CD14-positive monocyte (primary cell): ENCODE measurements at regions not wholly inside any gene's neighbourhood (a gene's known extent, or its start where the extent isn't known, plus 50 kb on each side); places are given as distances from the start of the nearest gene placed in this dataset.

Experiments used
- DNase-seq, 3 donors: peaks; one replicate each; pipeline ENCODE4 v3.0.0-alpha.2; 2011 to 2022
- H2AFZ ChIP-seq: 2 replicates; pipeline ENCODE4 v1.6.0; 2012; ENCODE audit warnings: mild to moderate bottlenecking, low read depth, low read length, inconsistent platforms; ENCODE audit not compliant: insufficient read depth, poor library complexity, severe bottlenecking
- H3K27ac ChIP-seq, 2 donors: 1 replicate in 1 of 2; 2 replicates in 1 of 2; pipeline ENCODE4 v1.5.1; 2012 to 2013; ENCODE audit warnings: low read length in 2 of 2, control low read depth in 1 of 2, inconsistent platforms in 1 of 2, low read depth in 1 of 2, mild to moderate bottlenecking in 1 of 2
- H3K27me3 ChIP-seq, 2 donors: one replicate each; pipeline versions ENCODE4 v1.6.0 to v1.6.1; 2011 to 2013; ENCODE audit warnings: low read length in 2 of 2; ENCODE audit not compliant: control insufficient read depth in 2 of 2, insufficient read depth in 2 of 2
- H3K36me3 ChIP-seq, 2 donors: replicated peaks in 1 of 2; 1 replicate in 1 of 2; 2 replicates in 1 of 2; pipeline versions ENCODE4 v1.5.1 to v1.6.1; 2012 to 2013; ENCODE audit warnings: low read length in 2 of 2, control low read depth in 1 of 2, inconsistent platforms in 1 of 2, mild to moderate bottlenecking in 1 of 2; ENCODE audit not compliant: insufficient read depth in 2 of 2, control insufficient read depth in 1 of 2
- H3K4me1 ChIP-seq, 2 donors: 1 replicate in 1 of 2; 2 replicates in 1 of 2; pipeline versions ENCODE4 v1.5.1 to v1.6.1; 2012 to 2013; ENCODE audit warnings: low read length in 2 of 2, control low read depth in 1 of 2, inconsistent platforms in 1 of 2, mild to moderate bottlenecking in 1 of 2, moderate library complexity in 1 of 2; ENCODE audit not compliant: insufficient read depth in 2 of 2, control insufficient read depth in 1 of 2
- H3K4me2 ChIP-seq: replicated peaks from 2 replicates; pipeline ENCODE3; 2012; ENCODE audit warnings: low read length, moderate library complexity, mild to moderate bottlenecking; ENCODE audit not compliant: poor library complexity, severe bottlenecking; ENCODE audit errors: extremely low read depth
- H3K4me3 ChIP-seq, 3 experiments: fragments of 200-600 bp in 1 of 3; sonication (generic) in 1 of 3; replicated peaks in 1 of 3; 1 replicate in 2 of 3; 2 replicates in 1 of 3; pipeline ENCODE4 v1.5.1; 2011 to 2013; ENCODE audit warnings: low read length in 3 of 3, mild to moderate bottlenecking in 3 of 3, control low read depth in 2 of 3, low read depth in 2 of 3, inconsistent platforms in 1 of 3, moderate library complexity in 1 of 3
- H3K79me2 ChIP-seq: 2 replicates; pipeline ENCODE4 v1.6.0; 2012; ENCODE audit warnings: mild to moderate bottlenecking, control low read depth, inconsistent platforms, low read length, moderate library complexity; ENCODE audit not compliant: insufficient read depth
- H3K9ac ChIP-seq: 2 replicates; pipeline ENCODE4 v1.6.0; 2017; ENCODE audit warnings: low read length, mild to moderate bottlenecking; ENCODE audit not compliant: insufficient read depth, poor library complexity, severe bottlenecking
- H3K9me3 ChIP-seq, 2 donors: replicated peaks in 1 of 2; 1 replicate in 1 of 2; 2 replicates in 1 of 2; pipeline versions ENCODE4 v1.5.1 to v1.6.1; 2012 to 2013; ENCODE audit warnings: low read length in 2 of 2, control low read depth in 1 of 2; ENCODE audit not compliant: control insufficient read depth in 1 of 2, insufficient read depth in 1 of 2
- H4K20me1 ChIP-seq: 2 replicates; pipeline ENCODE4 v1.6.0; 2012; ENCODE audit warnings: mild to moderate bottlenecking, low read length, control low read depth, moderate library complexity; ENCODE audit not compliant: insufficient read depth
- H3K27ac Mint-ChIP-seq, 7 donors: one replicate each; pipeline ENCODE4 v1.8.0; 2020; ENCODE audit warnings: mild to moderate bottlenecking in 7 of 7, mixed read lengths in 7 of 7, moderate library complexity in 6 of 7, inconsistent platforms in 2 of 7
- H3K27me3 Mint-ChIP-seq, 3 donors: one replicate each; pipeline ENCODE4 v1.8.0; 2021 to 2022; ENCODE audit warnings: low read depth in 3 of 3, mild to moderate bottlenecking in 3 of 3, mixed read lengths in 3 of 3, moderate library complexity in 3 of 3, inconsistent platforms in 1 of 3
- H3K36me3 Mint-ChIP-seq, 2 donors: one replicate each; pipeline ENCODE4 v1.8.0; 2020; ENCODE audit warnings: mixed read lengths in 2 of 2, inconsistent platforms in 1 of 2, mild to moderate bottlenecking in 1 of 2
- H3K4me1 Mint-ChIP-seq: one replicate; pipeline ENCODE4 v1.8.0; 2020; ENCODE audit warnings: mild to moderate bottlenecking, mixed read lengths
- H3K4me3 Mint-ChIP-seq, 2 donors: one replicate each; pipeline ENCODE4 v1.8.0; 2020; ENCODE audit warnings: mild to moderate bottlenecking in 2 of 2, mixed read lengths in 2 of 2, moderate library complexity in 1 of 2
- H3K9me3 Mint-ChIP-seq, 7 donors: one replicate each; pipeline ENCODE4 v1.8.0; 2020 to 2022; ENCODE audit warnings: mixed read lengths in 7 of 7, mild to moderate bottlenecking in 6 of 7, moderate library complexity in 6 of 7, inconsistent platforms in 2 of 7
- CTCF ChIP-seq: fragments of 200-600 bp; IDR thresholded peaks from one replicate; pipeline ENCODE4 v1.8.0; 2022; ENCODE audit warnings: antibody characterized with exemption, mild to moderate bottlenecking
- WGBS: methylation state at CpG from one replicate; pipeline ENCODE4 v1.1.5; 2013; ENCODE audit warnings: missing lambda C conversion rate; ENCODE audit not compliant: insufficient coverage; 5-methylcytosine and 5-hydroxymethylcytosine counted together
- intact Hi-C, 2 donors: fragments of 100-400 bp; cut with micrococcal nuclease; formaldehyde crosslinking; loops; one replicate each; pipeline versions ENCODE4 v1.15.0 to v1.15.1; 2023

GRCh38 chr5:57817001-57817453, 334.4 kb upstream of the ACTBL2 start:
- Histone ChIP-seq H3K9ac (no peak overlapping the region), H4K20me1 (no peaks in the 10 kb centered on the region), H3K36me3 (no peaks in the 10 kb centered on the region), H3K9me3 (no peaks in the 10 kb centered on the region), H3K4me2 (no peak overlapping the region), H2AFZ (no peak overlapping the region), H3K27ac (no peak overlapping the region), H3K4me1 (no peaks in the 10 kb centered on the region), H3K27me3 (no peaks in the 10 kb centered on the region), H3K79me2 (no peaks in the 10 kb centered on the region), H3K4me3 (no peak overlapping the region)
- TF ChIP-seq CTCF = no peak
- Mint-ChIP-seq H3K36me3 (no peaks in the 10 kb centered on the region), H3K4me3 (no peak overlapping the region), H3K27me3 (peaks cover 0 to 2% (median 0%) of the 10 kb centered on the region in 3 donors), H3K27ac (no peak overlapping the region), H3K4me1 (no peaks in the 10 kb centered on the region), H3K9me3 (peaks cover 0 to 10% (median 0%) of the 10 kb centered on the region in 7 donors)
- 83% methylated on average over 1 of the region's 2 CpGs for WGBS
- intact Hi-C loops = no loop called here
- DNase-seq = no peak

GRCh38 chr5:57816108-57816507, 333.5 kb upstream of the ACTBL2 start:
- peaks cover 0 to 7% (median 0%) of the 10 kb centered on the region in 7 donors for H3K9me3 Mint-ChIP-seq
- H4K20me1 ChIP-seq = no peaks in the 10 kb centered on the region
- no peaks in the 10 kb centered on the region for H3K36me3 Mint-ChIP-seq
- no peaks in the 10 kb centered on the region for H3K4me1 ChIP-seq
- no peak overlapping the region for H3K4me2 ChIP-seq
- no peaks in the 10 kb centered on the region for H3K27me3 ChIP-seq
- intact Hi-C loops = no loop called here
- H3K27ac ChIP-seq = no peak overlapping the region
- no peaks in the 10 kb centered on the region for H3K9me3 ChIP-seq
- no peak overlapping the region for H3K4me3 Mint-ChIP-seq
- no peak overlapping the region for H3K4me3 ChIP-seq
- no peak overlapping the region for H3K27ac Mint-ChIP-seq
- H3K9ac ChIP-seq = no peak overlapping the region
- no peak for TF ChIP-seq CTCF
- no peak overlapping the region for H2AFZ ChIP-seq
- no peak for DNase-seq
- no peaks in the 10 kb centered on the region for H3K79me2 ChIP-seq
- no peaks in the 10 kb centered on the region for H3K36me3 ChIP-seq
- no peaks in the 10 kb centered on the region for H3K4me1 Mint-ChIP-seq
- peaks cover 0 to 2% (median 0%) of the 10 kb centered on the region in 3 donors for H3K27me3 Mint-ChIP-seq
